HCT116 (cell line): ENCODE measurements at regions not wholly inside any gene's neighbourhood (a gene's known extent, or its start where the extent isn't known, plus 50 kb on each side); places are given as distances from the start of the nearest gene placed in this dataset.

Experiments
- ATAC-seq: fragments of 200-7000 bp; cut with Tn5 transposase; 2 replicates; pipeline ENCODE4 v1.9.1; 2020; ENCODE audit warnings: mild to moderate bottlenecking, moderate library complexity
- BruUV-seq: library from RNA; stranded (reverse); fragments of 400-500 nt; replicated peaks from 2 replicates; lab custom pipeline; 2021; lab: Mats Ljungman, UMichigan
- CTCF ChIA-PET: fragments of 300-600 bp; sonication (Branson Sonifier 250); formaldehyde crosslinking; loops from one replicate; lab custom pipeline; 2021; ENCODE audit warnings: antibody characterized with exemption; lab: Charles Lee
- POLR2A ChIA-PET: fragments of 300-600, 350-600 bp; sonication (Branson Sonifier 250); formaldehyde crosslinking; loops from one replicate; lab custom pipeline; 2021; ENCODE audit warnings: antibody characterized with exemption; lab: Charles Lee
- RAD21 ChIA-PET, 2 experiments: fragments of 300-600 bp; sonication (Branson Sonifier 250); formaldehyde crosslinking; loops; one replicate each; lab custom pipeline; 2023; ENCODE audit warnings: low total read pairs in 2 of 2; ENCODE audit not compliant: uncharacterized antibody in 2 of 2, unreplicated experiment in 2 of 2, low non-redundant PET in 1 of 2; lab: Charles Lee
- DNase-seq: peaks from one replicate; pipeline ENCODE4 v3.0.0-alpha.2; 2010; ENCODE audit warnings: low read depth, low spot score
- H2AFZ ChIP-seq: fragments of 200-600 bp; shearing (Covaris generic), sonication (generic); 2 replicates; pipeline ENCODE4 v1.6.1; 2017; ENCODE audit warnings: low read depth, mixed run types, mixed read lengths, antibody characterized with exemption, low read length; ENCODE audit not compliant: poor library complexity, severe bottlenecking
- H3K27ac ChIP-seq: 2 replicates; pipeline ENCODE4 v1.5.1; 2012; ENCODE audit warnings: low read depth, low read length
- H3K27me3 ChIP-seq: fragments of 200-600 bp; sonication (generic); 2 replicates; pipeline ENCODE4 v1.6.1; 2016; ENCODE audit warnings: mixed run types, low read length, mixed read lengths; ENCODE audit not compliant: insufficient read depth
- H3K36me3 ChIP-seq, 2 experiments: fragments of 200-500 bp in 1 of 2; fragments of 200-600 bp in 1 of 2; sonication (Bioruptor generic) in 1 of 2; sonication (generic) in 1 of 2; 2 replicates each; pipeline versions ENCODE4 v1.5.1 to v1.6.1; 2014 to 2016; ENCODE audit warnings: low read length in 2 of 2, inconsistent platforms in 1 of 2, mixed read lengths in 1 of 2, mixed run types in 1 of 2; ENCODE audit not compliant: insufficient read depth in 2 of 2, control insufficient read depth in 1 of 2
- H3K4me1 ChIP-seq, 2 experiments: fragments of 200-600 bp in 1 of 2; sonication (generic) in 1 of 2; 2 replicates each; pipeline versions ENCODE4 v1.5.1 to v1.6.1; 2012 to 2017; ENCODE audit warnings: low read length in 2 of 2, inconsistent platforms in 1 of 2, mild to moderate bottlenecking in 1 of 2, mixed read lengths in 1 of 2, mixed run types in 1 of 2, moderate library complexity in 1 of 2; ENCODE audit not compliant: insufficient read depth in 2 of 2, control insufficient read depth in 1 of 2
- H3K4me2 ChIP-seq: fragments of 200-600 bp; sonication (generic); 2 replicates; pipeline ENCODE4 v1.6.1; 2017; ENCODE audit warnings: mixed run types, low read length, mixed read lengths
- H3K4me3 ChIP-seq, 2 experiments: fragments of 200-600 bp in 1 of 2; sonication (generic) in 1 of 2; replicated peaks in 1 of 2; 2 replicates each; pipeline ENCODE4 v1.5.1; 2011 to 2016; ENCODE audit warnings: low read length in 2 of 2, control low read depth in 1 of 2, low read depth in 1 of 2, mild to moderate bottlenecking in 1 of 2, mixed read lengths in 1 of 2, mixed run types in 1 of 2
- H3K79me2 ChIP-seq: fragments of 200-600 bp; sonication (generic); 2 replicates; pipeline ENCODE4 v1.6.1; 2017; ENCODE audit warnings: mild to moderate bottlenecking, mixed run types, low read length, moderate library complexity, mixed read lengths; ENCODE audit not compliant: insufficient read depth
- H3K9ac ChIP-seq: fragments of 200-600 bp; sonication (generic); 2 replicates; pipeline ENCODE4 v1.6.1; 2016; ENCODE audit warnings: low read length, mixed read lengths
- H3K9me2 ChIP-seq: fragments of 200-600 bp; sonication (generic), shearing (Covaris generic); 2 replicates; pipeline ENCODE4 v1.6.1; 2017; ENCODE audit warnings: mixed run types, mild to moderate bottlenecking, moderate library complexity; ENCODE audit not compliant: insufficient read depth
- H3K9me3 ChIP-seq, 2 experiments: fragments of 200-500 bp in 1 of 2; fragments of 200-600 bp in 1 of 2; sonication (Bioruptor generic) in 1 of 2; sonication (generic) in 1 of 2; 2 replicates each; pipeline ENCODE4 v1.6.1; 2014 to 2017; ENCODE audit warnings: low read length in 2 of 2, mixed read lengths in 2 of 2, inconsistent platforms in 1 of 2, low read depth in 1 of 2, mild to moderate bottlenecking in 1 of 2, mixed run types in 1 of 2, moderate library complexity in 1 of 2; ENCODE audit not compliant: control insufficient read depth in 1 of 2, insufficient read depth in 1 of 2
- H4K20me1 ChIP-seq: fragments of 200-600 bp; sonication (generic), shearing (Covaris generic); 2 replicates; pipeline ENCODE4 v1.6.1; 2017; ENCODE audit warnings: mixed run types, mild to moderate bottlenecking, moderate library complexity; ENCODE audit not compliant: insufficient read depth
- ATF3 ChIP-seq: IDR thresholded peaks from 2 replicates; pipeline ENCODE4 v1.6.1; 2012
- CEBPB ChIP-seq: IDR thresholded peaks from 2 replicates; pipeline ENCODE4 v1.6.1; 2012; ENCODE audit warnings: low read depth
- EZH2 ChIP-seq: fragments of 200-600 bp; sonication (generic); IDR thresholded peaks from 2 replicates; pipeline ENCODE4 v1.6.1; 2017; ENCODE audit warnings: antibody characterized with exemption, mixed run types
- EZH2phosphoT487 ChIP-seq: fragments of 200-600 bp; IDR thresholded peaks from 2 replicates; pipeline ENCODE4 v1.6.1; 2018; ENCODE audit warnings: antibody characterized with exemption, borderline replicate concordance
- POLR2A ChIP-seq: IDR thresholded peaks from 2 replicates; pipeline ENCODE4 v1.7.0; 2011; ENCODE audit warnings: borderline replicate concordance; ENCODE audit not compliant: insufficient read depth, insufficient read length; ENCODE audit errors: extremely low read depth
- SP1 ChIP-seq: IDR thresholded peaks from 2 replicates; pipeline ENCODE4 v1.6.1; 2012; ENCODE audit warnings: low read depth
- ZBTB33 ChIP-seq: IDR thresholded peaks from 2 replicates; pipeline ENCODE4 v1.6.1; 2011; ENCODE audit warnings: mild to moderate bottlenecking, low read length, moderate library complexity; ENCODE audit not compliant: insufficient replicate concordance; ENCODE audit errors: extremely low read depth
- intact Hi-C: fragments of 100-400 bp; cut with micrococcal nuclease; formaldehyde crosslinking; loops from 2 replicates; pipeline ENCODE4 v1.10.0; 2022

GRCh38 chr2:65856928-65857327, 424.5 kb upstream of the SPRED2 start:
- TF ChIP-seq ATF3, result no peak
- no peaks in the 10 kb centered on the region for H4K20me1 ChIP-seq
- RAD21 ChIA-PET, result no interaction called here
- intact Hi-C loops, result no loop called here
- no peaks in the 10 kb centered on the region for H3K79me2 ChIP-seq
- no peak for DNase-seq
- H3K27ac ChIP-seq, result no peak overlapping the region
- no peaks in the 10 kb centered on the region for H3K36me3 ChIP-seq
- ATAC-seq, result no peak
- no peak overlapping the region for H3K4me2 ChIP-seq
- no peaks in the 10 kb centered on the region for H3K9me3 ChIP-seq
- no peak overlapping the region for H2AFZ ChIP-seq
- peaks cover 29% of the 10 kb centered on the region; the same call in 1 of the 2 replicates for H3K27me3 ChIP-seq
- no peaks in the 10 kb centered on the region for H3K9me2 ChIP-seq
- no peak overlapping the region for H3K4me3 ChIP-seq
- no peak overlapping the region for H3K9ac ChIP-seq
- BruUV-seq, result no TSS peak
- no peaks in the 10 kb centered on the region for H3K4me1 ChIP-seq
- POLR2A ChIA-PET, result no interaction called here
- CTCF ChIA-PET, result no interaction called here

- BruUV-seq, result no TSS peak
- DNase-seq (no peak), ATAC-seq (no peak)
- no peak for TF ChIP-seq ATF3
- TF ChIP-seq POLR2A, result no peak
- no peak for TF ChIP-seq CEBPB
- no peak for TF ChIP-seq ZBTB33
- no peak for TF ChIP-seq SP1
- TF ChIP-seq EZH2phosphoT487, result no peak
- TF ChIP-seq EZH2, result no peak
- H3K9me3 ChIP-seq, result no peaks in the 10 kb centered on the region
- H2AFZ ChIP-seq, result no peak overlapping the region
- no peak overlapping the region for H3K4me2 ChIP-seq
- POLR2A ChIA-PET, result no interaction called here
- peaks cover 34% of the 10 kb centered on the region; the same call in 1 of the 2 replicates for H3K27me3 ChIP-seq
- H3K4me3 ChIP-seq, result no peak overlapping the region
- no peak overlapping the region for H3K9ac ChIP-seq
- no peaks in the 10 kb centered on the region for H4K20me1 ChIP-seq
- H3K4me1 ChIP-seq, result no peaks in the 10 kb centered on the region
- no peaks in the 10 kb centered on the region for H3K36me3 ChIP-seq
- no peaks in the 10 kb centered on the region for H3K79me2 ChIP-seq
- CTCF ChIA-PET, result no interaction called here
- intact Hi-C loops, result no loop called here
- H3K9me2 ChIP-seq, result no peaks in the 10 kb centered on the region
- RAD21 ChIA-PET, result no interaction called here
- H3K27ac ChIP-seq, result no peak overlapping the region
These were observed 424.0 kb upstream of the SPRED2 start for GRCh38 chr2:65856423-65856822.
